ENCODE measurements at regions not wholly inside any gene's neighbourhood (a gene's known extent, or its start where the extent isn't known, plus 50 kb on each side); places are given as distances from the start of the nearest gene placed in this dataset.

DNA sequence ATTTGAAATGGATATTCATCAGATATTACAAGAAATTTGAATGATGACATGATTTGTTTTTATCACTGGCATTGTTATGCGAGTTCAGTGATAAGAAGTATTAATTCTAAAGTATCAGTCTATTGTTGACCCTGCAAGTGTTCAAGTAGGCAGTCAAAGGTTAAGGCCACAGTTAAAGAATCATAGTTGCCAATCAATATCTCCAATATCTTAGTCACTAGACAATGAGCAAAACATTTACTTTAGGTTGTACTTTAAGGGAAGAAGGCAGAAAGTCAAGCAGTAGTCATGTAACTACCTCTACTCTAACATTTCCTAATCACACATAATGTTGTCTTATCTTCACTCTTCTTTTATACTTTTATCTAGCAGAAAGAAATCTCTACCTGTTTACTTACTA, 709.8 kb downstream of the PCDH17 start:
- no peak for TF ChIP-seq MXI1 (IDR thresholded peaks at IDR 0.05; ENCODE audit: low read depth, low read length)
- TF ChIP-seq SIN3A (IDR thresholded peaks at IDR 0.05; ENCODE audit: borderline replicate concordance, low read depth, low read length) = no peak
- TF ChIP-seq POLR2AphosphoS5 (IDR thresholded peaks at IDR 0.05; ENCODE audit: low read depth, low read length) = no peak
